Neural crest cell (in vitro differentiated cells): ENCODE measurements at regions not wholly inside any gene's neighbourhood (a gene's known extent, or its start where the extent isn't known, plus 50 kb on each side); places are given as distances from the start of the nearest gene placed in this dataset.

Experiments
- DNase-seq: peaks from one replicate; pipeline ENCODE4 v3.0.0; 2021; ENCODE audit warnings: low read depth, mixed read lengths, low spot score
- H3K27ac Mint-ChIP-seq: one replicate; pipeline ENCODE4 v1.8.0; 2021; ENCODE audit warnings: mild to moderate bottlenecking, mixed read lengths; ENCODE audit not compliant: unreplicated experiment
- H3K27me3 Mint-ChIP-seq: 2 replicates; pipeline ENCODE4 v1.8.0; 2021; ENCODE audit warnings: low read depth, mild to moderate bottlenecking, mixed read lengths
- H3K36me3 Mint-ChIP-seq: 2 replicates; pipeline ENCODE4 v1.8.0; 2021; ENCODE audit warnings: low read depth, mild to moderate bottlenecking, mixed read lengths
- H3K4me1 Mint-ChIP-seq: 2 replicates; pipeline ENCODE4 v1.8.0; 2021; ENCODE audit warnings: mixed read lengths
- H3K4me3 Mint-ChIP-seq: one replicate; pipeline ENCODE4 v1.8.0; 2021; ENCODE audit warnings: mild to moderate bottlenecking, mixed read lengths
- H3K9me3 Mint-ChIP-seq: 2 replicates; pipeline ENCODE4 v1.8.0; 2021; ENCODE audit warnings: mixed read lengths
- TF ChIP-seq, protein P1 (sequence below): fragments of 200-600 bp; sonication (generic); conservative IDR thresholded peaks from 2 replicates; pipeline ENCODE4 v1.5.0; 2021; ENCODE audit warnings: antibody characterized with exemption, mild to moderate bottlenecking

DNA sequence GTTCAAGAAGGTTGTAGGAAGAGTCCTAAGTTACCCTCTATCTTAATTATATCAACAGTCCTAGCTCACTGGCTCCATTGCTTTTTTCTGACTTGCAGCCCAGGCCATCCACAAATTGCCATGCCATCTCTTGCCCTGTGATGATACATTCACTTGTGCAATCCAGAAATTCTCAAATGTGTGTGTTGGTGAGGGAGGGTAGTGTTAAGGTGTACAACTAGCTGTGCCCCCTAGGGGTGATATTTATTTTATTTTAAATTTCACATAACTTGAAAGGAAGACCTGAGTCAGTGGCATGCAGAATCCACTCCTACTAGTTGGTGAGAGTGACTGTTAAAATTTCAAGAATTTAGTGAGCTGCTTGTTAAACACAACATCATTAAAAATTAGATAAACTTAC is 156.1 kb upstream of the ANKRD28 start:
- Mint-ChIP-seq H3K27me3 (peaks cover 2% of the 10 kb centered on the region), H3K36me3 (no peaks in the 10 kb centered on the region), H3K9me3 (no peaks in the 10 kb centered on the region), H3K27ac (no peak overlapping the region), H3K4me3 (no peak overlapping the region), H3K4me1 (peaks cover 11% of the 10 kb centered on the region)
- TF ChIP-seq, protein P1, sequence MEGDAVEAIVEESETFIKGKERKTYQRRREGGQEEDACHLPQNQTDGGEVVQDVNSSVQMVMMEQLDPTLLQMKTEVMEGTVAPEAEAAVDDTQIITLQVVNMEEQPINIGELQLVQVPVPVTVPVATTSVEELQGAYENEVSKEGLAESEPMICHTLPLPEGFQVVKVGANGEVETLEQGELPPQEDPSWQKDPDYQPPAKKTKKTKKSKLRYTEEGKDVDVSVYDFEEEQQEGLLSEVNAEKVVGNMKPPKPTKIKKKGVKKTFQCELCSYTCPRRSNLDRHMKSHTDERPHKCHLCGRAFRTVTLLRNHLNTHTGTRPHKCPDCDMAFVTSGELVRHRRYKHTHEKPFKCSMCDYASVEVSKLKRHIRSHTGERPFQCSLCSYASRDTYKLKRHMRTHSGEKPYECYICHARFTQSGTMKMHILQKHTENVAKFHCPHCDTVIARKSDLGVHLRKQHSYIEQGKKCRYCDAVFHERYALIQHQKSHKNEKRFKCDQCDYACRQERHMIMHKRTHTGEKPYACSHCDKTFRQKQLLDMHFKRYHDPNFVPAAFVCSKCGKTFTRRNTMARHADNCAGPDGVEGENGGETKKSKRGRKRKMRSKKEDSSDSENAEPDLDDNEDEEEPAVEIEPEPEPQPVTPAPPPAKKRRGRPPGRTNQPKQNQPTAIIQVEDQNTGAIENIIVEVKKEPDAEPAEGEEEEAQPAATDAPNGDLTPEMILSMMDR = peak; percentile 32
- no peak for DNase-seq

DNA sequence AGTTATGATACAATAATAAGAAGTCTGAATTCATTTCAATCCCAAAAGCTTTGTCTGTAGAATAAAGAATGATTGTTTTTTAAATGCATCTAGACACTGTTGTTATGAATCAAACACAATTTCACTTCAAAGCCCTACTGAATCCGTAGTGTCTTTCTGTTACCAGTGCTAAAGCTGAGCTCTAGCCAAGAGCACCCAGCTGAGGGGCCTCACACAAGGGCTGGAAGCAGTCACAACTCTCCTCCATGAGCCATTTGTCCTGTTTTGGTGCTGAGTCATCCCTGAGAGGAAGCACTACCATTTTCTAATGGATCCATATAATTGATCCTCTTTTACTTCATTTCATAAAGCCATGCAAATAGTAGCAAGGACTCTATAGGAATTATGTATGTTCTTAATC is 158.2 kb upstream of the ANKRD28 start:
- no peak for DNase-seq

DNA sequence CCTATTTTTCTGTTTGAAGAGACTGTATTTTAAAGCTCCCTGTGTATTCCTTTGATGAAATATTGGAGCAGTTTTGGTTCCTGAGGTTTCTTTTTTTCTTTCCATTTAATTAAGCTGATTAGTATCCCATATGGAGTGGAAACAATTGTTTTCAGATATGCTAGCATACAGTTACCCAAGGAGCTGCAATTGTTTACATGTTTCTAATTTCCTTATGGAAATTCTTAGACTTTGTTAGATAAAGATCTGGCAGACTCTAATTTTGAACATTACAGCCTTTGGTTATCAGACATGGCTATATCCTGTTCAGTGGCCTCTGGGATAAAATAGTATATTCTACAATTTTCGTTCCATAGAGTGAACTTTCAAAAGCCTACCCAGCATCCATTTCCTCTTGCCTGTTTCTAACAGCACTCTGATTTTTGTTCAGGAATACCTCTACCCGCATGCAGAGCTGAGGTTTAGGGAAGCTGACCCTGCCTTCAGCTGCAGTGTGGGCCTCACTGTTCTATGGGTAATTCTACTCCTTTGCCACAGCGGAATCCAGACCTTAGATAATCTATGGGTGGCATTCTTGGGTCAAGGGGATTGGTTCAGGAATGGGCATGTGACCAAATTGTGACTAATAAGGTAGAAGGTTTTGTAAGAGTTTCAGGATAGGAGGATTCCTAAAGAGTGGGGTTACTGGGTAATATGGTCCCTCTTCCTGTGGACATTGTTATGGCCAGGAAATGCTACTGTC is 161.1 kb upstream of the ANKRD28 start:
- TF ChIP-seq, protein P1 = no peak
- Mint-ChIP-seq H3K4me1 (peaks cover 15% of the 10 kb centered on the region), H3K36me3 (no peaks in the 10 kb centered on the region), H3K27me3 (no peaks in the 10 kb centered on the region), H3K4me3 (no peak overlapping the region), H3K9me3 (peaks cover 6% of the 10 kb centered on the region), H3K27ac (no peak overlapping the region)
- no peak for DNase-seq

More for the DNA sequence above, 158.2 kb upstream of the ANKRD28 start:
- Mint-ChIP-seq H3K9me3 (no peaks in the 10 kb centered on the region), H3K27me3 (no peaks in the 10 kb centered on the region), H3K36me3 (no peaks in the 10 kb centered on the region), H3K27ac (peak overlapping the region; percentile 54), H3K4me3 (no peak overlapping the region), H3K4me1 (peaks cover 11% of the 10 kb centered on the region)
- TF ChIP-seq, protein P1 = no peak

DNA sequence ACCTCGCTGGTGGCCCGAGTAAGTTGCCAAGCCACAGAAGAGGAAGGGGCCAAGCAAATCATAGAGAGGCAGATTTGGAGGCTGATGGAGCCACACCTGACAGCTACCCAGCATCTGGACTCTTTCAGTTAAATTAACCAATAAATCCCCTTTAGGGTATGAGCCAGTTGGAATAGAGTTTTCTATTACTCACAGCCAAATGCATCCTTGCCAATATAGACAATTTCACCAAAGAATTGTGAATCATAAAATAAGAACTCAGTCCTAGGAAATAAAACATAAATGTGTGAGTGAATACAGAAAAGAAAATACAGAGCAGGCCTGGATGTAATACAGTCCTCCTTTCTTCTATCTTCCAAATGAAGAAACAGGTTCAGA is 161.6 kb upstream of the ANKRD28 start:
- TF ChIP-seq, protein P1 = no peak
- DNase-seq = no peak
- H3K9me3 Mint-ChIP-seq = peaks cover 6% of the 10 kb centered on the region
- H3K27me3 Mint-ChIP-seq = no peaks in the 10 kb centered on the region
- peaks cover 19% of the 10 kb centered on the region for H3K4me1 Mint-ChIP-seq
- no peaks in the 10 kb centered on the region for H3K36me3 Mint-ChIP-seq
- no peak overlapping the region for H3K27ac Mint-ChIP-seq
- H3K4me3 Mint-ChIP-seq = no peak overlapping the region

DNA sequence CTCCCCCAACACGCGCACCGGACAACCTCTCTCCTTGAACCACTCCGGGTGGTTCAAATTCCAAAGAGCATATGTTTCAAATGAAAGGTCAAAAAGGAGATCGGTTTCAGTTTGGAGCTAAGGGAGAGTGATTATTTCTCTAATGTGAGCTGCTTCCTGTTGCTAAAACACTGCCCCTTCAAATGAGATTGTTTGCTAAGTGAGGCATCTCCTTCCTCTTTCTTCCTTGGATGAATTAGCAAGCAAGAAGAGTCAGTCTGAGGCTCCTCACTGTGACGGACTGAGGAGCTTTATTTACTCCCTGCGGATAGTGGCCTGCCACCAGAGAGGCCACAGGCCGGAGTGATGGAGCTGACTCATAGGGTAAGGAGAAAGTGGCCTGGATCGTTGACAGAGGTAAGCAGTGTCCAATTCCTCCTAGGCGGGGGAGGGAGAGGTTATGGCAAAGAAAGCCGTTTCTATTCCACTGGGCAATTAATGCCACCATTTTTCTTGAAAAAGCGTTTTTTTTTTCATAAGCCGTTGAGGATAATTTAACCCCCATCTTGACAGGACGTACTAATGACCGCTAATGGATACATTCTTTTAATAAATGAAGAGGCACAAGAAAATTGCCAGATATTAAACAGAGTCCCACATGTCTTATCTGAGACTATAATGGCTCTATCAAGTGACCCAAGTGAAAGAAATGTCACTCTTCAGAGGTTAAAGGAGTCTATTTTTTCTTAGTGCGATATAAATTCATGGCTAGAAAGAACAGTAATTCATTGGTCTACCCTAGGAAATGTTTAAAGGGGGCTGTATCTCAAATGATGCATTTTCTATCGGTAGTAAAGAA is 167.0 kb upstream of the ANKRD28 start:
- TF ChIP-seq, protein P1 = no peak
- H3K36me3 Mint-ChIP-seq = no peaks in the 10 kb centered on the region
- H3K27me3 Mint-ChIP-seq = no peaks in the 10 kb centered on the region
- H3K27ac Mint-ChIP-seq = no peak overlapping the region
- DNase-seq = no peak
- peaks cover 6% of the 10 kb centered on the region for H3K9me3 Mint-ChIP-seq
- H3K4me3 Mint-ChIP-seq = no peak overlapping the region
- H3K4me1 Mint-ChIP-seq = peaks cover 13% of the 10 kb centered on the region
